ENCODE measurements at regions not wholly inside any gene's neighbourhood (a gene's known extent, or its start where the extent isn't known, plus 50 kb on each side); places are given as distances from the start of the nearest gene placed in this dataset.

DNA sequence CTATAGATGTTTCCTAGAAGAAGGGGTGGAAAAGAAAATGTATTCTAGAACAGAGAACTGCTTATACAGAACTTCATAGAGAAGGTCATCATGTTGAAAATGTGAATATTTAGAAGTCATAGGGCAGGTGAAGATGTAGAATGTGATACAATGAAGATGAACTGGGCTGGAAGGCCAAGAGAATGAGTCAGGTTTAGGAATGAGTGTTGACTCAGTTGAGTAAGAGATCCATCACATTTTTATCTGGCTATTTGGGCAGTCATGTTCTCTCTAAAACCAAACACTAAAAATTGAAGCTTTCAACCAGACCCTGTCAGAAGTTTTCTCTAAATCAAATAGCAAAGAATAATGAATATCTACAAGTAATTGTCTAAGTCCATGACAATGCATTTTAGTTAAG is 660.5 kb downstream of the KCNJ2 start:
- no peaks in the 10 kb centered on the region for H3K9me3 ChIP-seq (ENCODE audit: low read depth, low read length, poor library complexity, severe bottlenecking)
- no TSS peak for BruUV-seq (replicated peaks)
- CTCF ChIA-PET = no interaction called here

DNA sequence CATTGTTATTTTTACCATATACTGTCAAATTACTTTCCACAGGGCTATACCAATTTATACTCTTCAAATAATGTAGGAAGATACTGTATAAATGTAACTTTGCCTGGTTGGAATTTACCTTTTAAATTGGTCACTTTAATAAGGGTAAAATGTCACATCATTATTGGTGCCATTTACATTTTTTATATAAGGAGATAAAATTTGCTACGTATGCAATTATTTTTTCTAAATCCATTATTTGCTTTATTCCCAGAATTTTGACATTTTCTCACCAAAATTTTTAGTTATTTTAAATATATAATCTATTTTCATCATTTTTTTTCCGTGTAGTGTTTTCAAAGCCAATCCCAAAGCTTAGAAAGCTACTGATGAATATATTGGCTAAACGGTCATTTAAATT is 664.7 kb downstream of the KCNJ2 start:
- intact Hi-C loops (cut with micrococcal nuclease; ENCODE audit: unreplicated experiment) = no loop called here
- TF ChIP-seq, protein P1, sequence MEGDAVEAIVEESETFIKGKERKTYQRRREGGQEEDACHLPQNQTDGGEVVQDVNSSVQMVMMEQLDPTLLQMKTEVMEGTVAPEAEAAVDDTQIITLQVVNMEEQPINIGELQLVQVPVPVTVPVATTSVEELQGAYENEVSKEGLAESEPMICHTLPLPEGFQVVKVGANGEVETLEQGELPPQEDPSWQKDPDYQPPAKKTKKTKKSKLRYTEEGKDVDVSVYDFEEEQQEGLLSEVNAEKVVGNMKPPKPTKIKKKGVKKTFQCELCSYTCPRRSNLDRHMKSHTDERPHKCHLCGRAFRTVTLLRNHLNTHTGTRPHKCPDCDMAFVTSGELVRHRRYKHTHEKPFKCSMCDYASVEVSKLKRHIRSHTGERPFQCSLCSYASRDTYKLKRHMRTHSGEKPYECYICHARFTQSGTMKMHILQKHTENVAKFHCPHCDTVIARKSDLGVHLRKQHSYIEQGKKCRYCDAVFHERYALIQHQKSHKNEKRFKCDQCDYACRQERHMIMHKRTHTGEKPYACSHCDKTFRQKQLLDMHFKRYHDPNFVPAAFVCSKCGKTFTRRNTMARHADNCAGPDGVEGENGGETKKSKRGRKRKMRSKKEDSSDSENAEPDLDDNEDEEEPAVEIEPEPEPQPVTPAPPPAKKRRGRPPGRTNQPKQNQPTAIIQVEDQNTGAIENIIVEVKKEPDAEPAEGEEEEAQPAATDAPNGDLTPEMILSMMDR (conservative IDR thresholded peaks at IDR 0.05; ENCODE audit: low read depth, low read length) = no peak
- TF ChIP-seq EZH2 (IDR thresholded peaks at IDR 0.05; ENCODE audit: borderline replicate concordance, low read depth, low read length, poor library complexity, severe bottlenecking) = no peak

More for the DNA sequence above, 660.5 kb downstream of the KCNJ2 start:
- H3K27ac ChIP-seq (ENCODE audit: low read depth, low read length, poor library complexity, severe bottlenecking) = no peak overlapping the region
- TF ChIP-seq EZH2 (IDR thresholded peaks at IDR 0.05; ENCODE audit: borderline replicate concordance, low read depth, low read length, poor library complexity, severe bottlenecking) = no peak
- TF ChIP-seq, protein P1 (conservative IDR thresholded peaks at IDR 0.05; ENCODE audit: low read depth, low read length) = no peak
- H3K4me1 ChIP-seq (ENCODE audit: insufficient read depth, low read length, poor library complexity, severe bottlenecking) = no peaks in the 10 kb centered on the region
- intact Hi-C loops (cut with micrococcal nuclease; ENCODE audit: unreplicated experiment) = no loop called here
- POLR2A ChIA-PET (ENCODE audit: low non-redundant PET) = no interaction called here
- no peak overlapping the region for H3K4me3 ChIP-seq (ENCODE audit: low read depth, low read length, poor library complexity, severe bottlenecking)
- H3K36me3 ChIP-seq (ENCODE audit: insufficient read depth, low read length, poor library complexity, severe bottlenecking) = no peaks in the 10 kb centered on the region
- DNase-seq (ENCODE audit: low spot score) = no peak
- no peaks in the 10 kb centered on the region for H3K27me3 ChIP-seq (replicated peaks; ENCODE audit: insufficient read depth, low read depth, low read length, poor library complexity)

DNA sequence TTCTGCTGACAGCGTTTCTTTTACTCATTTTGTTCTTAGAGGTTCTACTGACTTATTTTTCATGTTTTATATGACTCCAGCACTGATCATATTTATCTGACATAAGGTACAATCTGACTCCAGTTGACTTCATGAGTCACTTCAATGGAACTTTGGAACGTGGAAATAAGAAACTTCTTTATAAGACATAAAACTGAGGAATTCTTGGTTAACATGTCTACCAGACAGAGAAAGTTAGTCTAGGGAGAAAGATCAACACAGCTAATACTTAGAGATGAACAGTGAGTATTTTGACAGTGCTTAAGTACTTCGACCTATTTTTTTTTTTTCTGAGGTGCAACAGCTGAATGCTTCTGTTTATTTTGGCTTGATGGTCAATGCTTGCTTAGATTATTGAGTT is 679.5 kb downstream of the KCNJ2 start:
- no peaks in the 10 kb centered on the region for H3K27me3 ChIP-seq (replicated peaks; ENCODE audit: insufficient read depth, low read depth, low read length, poor library complexity)
- no peak overlapping the region for H3K27ac ChIP-seq (ENCODE audit: low read depth, low read length, poor library complexity, severe bottlenecking)
- H3K9me3 ChIP-seq (ENCODE audit: low read depth, low read length, poor library complexity, severe bottlenecking) = no peaks in the 10 kb centered on the region
- no TSS peak for BruUV-seq (replicated peaks)
- H3K4me3 ChIP-seq (ENCODE audit: low read depth, low read length, poor library complexity, severe bottlenecking) = no peak overlapping the region
- TF ChIP-seq EZH2 (IDR thresholded peaks at IDR 0.05; ENCODE audit: borderline replicate concordance, low read depth, low read length, poor library complexity, severe bottlenecking) = no peak
- TF ChIP-seq, protein P1 (conservative IDR thresholded peaks at IDR 0.05; ENCODE audit: low read depth, low read length) = no peak
- intact Hi-C loops (cut with micrococcal nuclease; ENCODE audit: unreplicated experiment) = no loop called here
- no peaks in the 10 kb centered on the region for H3K4me1 ChIP-seq (ENCODE audit: insufficient read depth, low read length, poor library complexity, severe bottlenecking)
- ChIA-PET POLR2A (ENCODE audit: low non-redundant PET) (no interaction called here), CTCF (no interaction called here)
- no peaks in the 10 kb centered on the region for H3K36me3 ChIP-seq (ENCODE audit: insufficient read depth, low read length, poor library complexity, severe bottlenecking)
- no peak for DNase-seq (ENCODE audit: low spot score)

More for the DNA sequence above, 664.7 kb downstream of the KCNJ2 start:
- CTCF ChIA-PET = no interaction called here
- POLR2A ChIA-PET (ENCODE audit: low non-redundant PET) = no interaction called here
- no peak overlapping the region for H3K4me3 ChIP-seq (ENCODE audit: low read depth, low read length, poor library complexity, severe bottlenecking)
- no TSS peak for BruUV-seq (replicated peaks)
- no peaks in the 10 kb centered on the region for H3K36me3 ChIP-seq (ENCODE audit: insufficient read depth, low read length, poor library complexity, severe bottlenecking)
- no peaks in the 10 kb centered on the region for H3K27me3 ChIP-seq (replicated peaks; ENCODE audit: insufficient read depth, low read depth, low read length, poor library complexity)
- H3K9me3 ChIP-seq (ENCODE audit: low read depth, low read length, poor library complexity, severe bottlenecking) = no peaks in the 10 kb centered on the region
- no peaks in the 10 kb centered on the region for H3K4me1 ChIP-seq (ENCODE audit: insufficient read depth, low read length, poor library complexity, severe bottlenecking)
- no peak overlapping the region for H3K27ac ChIP-seq (ENCODE audit: low read depth, low read length, poor library complexity, severe bottlenecking)
- DNase-seq (ENCODE audit: low spot score) = no peak
